ENCODE measurements at regions not wholly inside any gene's neighbourhood (a gene's known extent, or its start where the extent isn't known, plus 50 kb on each side); places are given as distances from the start of the nearest gene placed in this dataset.

DNA sequence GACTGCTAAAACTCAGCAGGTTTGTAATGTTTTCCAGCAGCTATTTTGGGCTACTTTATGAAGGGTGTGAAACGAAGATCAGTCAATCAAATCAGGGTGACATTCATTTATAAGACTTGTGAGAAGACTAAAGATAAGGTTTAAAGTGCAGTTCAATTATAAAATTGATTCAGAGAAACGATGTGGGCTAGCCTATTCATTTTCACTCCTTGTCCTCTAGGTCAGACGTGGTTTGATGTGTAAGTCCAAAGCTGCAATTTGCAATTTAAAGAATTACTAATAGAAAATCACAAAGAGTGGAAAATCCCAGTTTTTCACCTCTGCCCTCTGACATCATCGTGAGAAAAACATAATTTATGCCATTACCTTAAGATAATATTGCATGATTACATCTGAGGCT, 243.5 kb upstream of the NOVA1 start:
- Histone ChIP-seq H3K36me3 (ENCODE audit: low read length) (no peaks in the 10 kb centered on the region), H3K9me2 (replicated peaks; ENCODE audit: insufficient read depth, low read length) (no peaks in the 10 kb centered on the region), H3K9ac (ENCODE audit: low read length) (no peak overlapping the region), H3K9me3 (ENCODE audit: insufficient read depth, low read length) (peaks cover 5% of the 10 kb centered on the region; the same call in 1 of the 2 replicates), H3K4me2 (ENCODE audit: low read depth, low read length, poor library complexity, severe bottlenecking) (no peak overlapping the region), H3K79me2 (ENCODE audit: insufficient read depth, low read length) (no peaks in the 10 kb centered on the region), H3K4me3 (ENCODE audit: insufficient read depth, low read length, poor library complexity, severe bottlenecking) (no peak overlapping the region), H3K27me3 (ENCODE audit: low read length) (no peaks in the 10 kb centered on the region), H3F3A (ENCODE audit: insufficient read depth) (no peaks in the 10 kb centered on the region), H2AFZ (ENCODE audit: low read depth, low read length, severe bottlenecking) (no peak overlapping the region), H4K20me1 (ENCODE audit: low read depth, low read length) (no peaks in the 10 kb centered on the region), H3K27ac (ENCODE audit: low read depth, low read length) (no peak overlapping the region)
- TF ChIP-seq EZH2phosphoT487 (conservative IDR thresholded peaks at IDR 0.05; ENCODE audit: low read length), result no peak
- TF ChIP-seq, protein P1, sequence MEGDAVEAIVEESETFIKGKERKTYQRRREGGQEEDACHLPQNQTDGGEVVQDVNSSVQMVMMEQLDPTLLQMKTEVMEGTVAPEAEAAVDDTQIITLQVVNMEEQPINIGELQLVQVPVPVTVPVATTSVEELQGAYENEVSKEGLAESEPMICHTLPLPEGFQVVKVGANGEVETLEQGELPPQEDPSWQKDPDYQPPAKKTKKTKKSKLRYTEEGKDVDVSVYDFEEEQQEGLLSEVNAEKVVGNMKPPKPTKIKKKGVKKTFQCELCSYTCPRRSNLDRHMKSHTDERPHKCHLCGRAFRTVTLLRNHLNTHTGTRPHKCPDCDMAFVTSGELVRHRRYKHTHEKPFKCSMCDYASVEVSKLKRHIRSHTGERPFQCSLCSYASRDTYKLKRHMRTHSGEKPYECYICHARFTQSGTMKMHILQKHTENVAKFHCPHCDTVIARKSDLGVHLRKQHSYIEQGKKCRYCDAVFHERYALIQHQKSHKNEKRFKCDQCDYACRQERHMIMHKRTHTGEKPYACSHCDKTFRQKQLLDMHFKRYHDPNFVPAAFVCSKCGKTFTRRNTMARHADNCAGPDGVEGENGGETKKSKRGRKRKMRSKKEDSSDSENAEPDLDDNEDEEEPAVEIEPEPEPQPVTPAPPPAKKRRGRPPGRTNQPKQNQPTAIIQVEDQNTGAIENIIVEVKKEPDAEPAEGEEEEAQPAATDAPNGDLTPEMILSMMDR (IDR thresholded peaks at IDR 0.05; ENCODE audit: insufficient read depth, low read length, poor library complexity, severe bottlenecking), result no peak

DNA sequence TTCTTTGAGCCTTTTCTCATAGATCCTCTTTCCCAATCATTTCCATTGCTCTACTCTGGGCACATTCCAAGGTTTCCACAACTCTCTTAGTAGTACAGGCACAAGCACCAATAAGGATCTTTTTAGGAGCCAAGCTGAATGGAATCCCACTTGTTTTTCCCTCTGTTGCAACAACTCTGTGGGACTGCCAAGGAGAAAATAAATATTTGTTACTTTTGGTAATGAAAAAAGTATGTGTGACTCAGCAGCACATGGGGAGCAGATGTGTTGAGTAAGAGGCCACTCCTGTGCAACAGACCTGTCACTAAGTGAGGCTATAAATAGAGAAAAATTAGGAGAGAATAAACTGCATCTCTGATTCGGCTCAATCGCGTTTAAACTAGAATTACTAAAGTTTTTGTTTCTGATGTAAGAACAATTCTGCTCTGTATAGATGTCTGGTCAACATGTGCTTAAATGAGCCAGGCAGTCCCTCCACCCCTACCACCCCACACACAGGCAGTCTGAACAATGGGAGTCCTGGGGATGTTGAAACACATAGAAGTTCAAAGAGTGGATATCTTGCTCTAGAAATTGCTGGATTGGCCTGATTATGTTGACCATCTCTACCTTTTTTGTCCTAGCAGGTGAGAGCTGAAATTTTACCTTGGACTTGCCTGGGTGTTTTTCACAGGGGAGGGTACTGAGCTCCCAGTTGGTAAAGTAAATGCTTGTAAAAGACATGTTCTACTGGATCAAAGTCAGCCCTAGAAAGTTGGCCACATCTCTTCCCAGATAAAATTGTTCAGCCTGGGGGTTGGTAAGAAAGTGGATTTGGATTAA, 244.3 kb upstream of the NOVA1 start:
- no peak overlapping the region for H3K4me3 ChIP-seq (ENCODE audit: insufficient read depth, low read length, poor library complexity, severe bottlenecking)
- no peak overlapping the region for H2AFZ ChIP-seq (ENCODE audit: low read depth, low read length, severe bottlenecking)
- H3K27ac ChIP-seq (ENCODE audit: low read depth, low read length), result no peak overlapping the region

DNA sequence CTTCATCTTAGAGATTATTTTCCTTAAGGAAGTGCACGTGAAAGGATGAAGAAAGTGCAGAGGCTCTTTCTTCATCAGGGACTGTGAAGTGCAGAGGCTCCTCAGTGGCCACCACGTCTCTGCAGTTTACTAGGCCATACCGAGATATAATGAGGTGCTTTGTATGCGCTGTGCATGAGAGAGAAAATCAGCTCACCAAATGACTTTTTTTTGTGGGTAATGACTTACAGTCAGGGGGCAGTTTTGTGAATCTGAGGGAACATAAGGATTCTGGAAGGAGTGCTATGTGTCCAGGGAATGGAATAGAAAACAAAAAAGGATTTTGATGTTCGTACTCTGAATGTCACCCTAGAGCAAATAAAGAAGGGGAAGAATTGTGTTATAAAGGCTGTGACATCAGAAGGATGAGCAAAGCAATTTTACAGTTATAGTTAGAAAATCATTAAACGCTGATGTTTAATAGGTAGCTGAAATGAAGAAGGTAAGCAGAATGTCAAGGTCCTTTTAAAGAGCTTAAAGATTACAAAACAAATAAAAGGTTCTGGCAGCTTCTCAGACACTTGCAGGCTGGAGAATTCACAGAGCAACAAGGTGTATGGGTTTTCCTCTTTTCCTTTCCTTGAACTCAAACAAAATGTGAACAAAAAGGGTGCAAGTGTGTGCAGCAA, 247.5 kb upstream of the NOVA1 start:
- H3K9me2 ChIP-seq (replicated peaks; ENCODE audit: insufficient read depth, low read length), result no peaks in the 10 kb centered on the region
- H3K4me2 ChIP-seq (ENCODE audit: low read depth, low read length, poor library complexity, severe bottlenecking), result no peak overlapping the region
- H3K4me3 ChIP-seq (ENCODE audit: insufficient read depth, low read length, poor library complexity, severe bottlenecking), result no peak overlapping the region
- no peaks in the 10 kb centered on the region for H3F3A ChIP-seq (ENCODE audit: insufficient read depth)
- H3K9ac ChIP-seq (ENCODE audit: low read length), result no peak overlapping the region
- no peaks in the 10 kb centered on the region for H3K79me2 ChIP-seq (ENCODE audit: insufficient read depth, low read length)
- no peaks in the 10 kb centered on the region for H3K27me3 ChIP-seq (ENCODE audit: low read length)
- H3K27ac ChIP-seq (ENCODE audit: low read depth, low read length), result no peak overlapping the region
- H3K36me3 ChIP-seq (ENCODE audit: low read length), result no peaks in the 10 kb centered on the region
- TF ChIP-seq, protein P1 (IDR thresholded peaks at IDR 0.05; ENCODE audit: insufficient read depth, low read length, poor library complexity, severe bottlenecking), result no peak
- no peak for TF ChIP-seq EZH2phosphoT487 (conservative IDR thresholded peaks at IDR 0.05; ENCODE audit: low read length)
- no peaks in the 10 kb centered on the region for H4K20me1 ChIP-seq (ENCODE audit: low read depth, low read length)
- H2AFZ ChIP-seq (ENCODE audit: low read depth, low read length, severe bottlenecking), result no peak overlapping the region
- no peaks in the 10 kb centered on the region for H3K9me3 ChIP-seq (ENCODE audit: insufficient read depth, low read length)

More for the DNA sequence above, 244.3 kb upstream of the NOVA1 start:
- Histone ChIP-seq H4K20me1 (ENCODE audit: low read depth, low read length) (no peaks in the 10 kb centered on the region), H3K9me3 (ENCODE audit: insufficient read depth, low read length) (peaks cover 5% of the 10 kb centered on the region; the same call in 1 of the 2 replicates), H3F3A (ENCODE audit: insufficient read depth) (no peaks in the 10 kb centered on the region), H3K79me2 (ENCODE audit: insufficient read depth, low read length) (no peaks in the 10 kb centered on the region), H3K9me2 (replicated peaks; ENCODE audit: insufficient read depth, low read length) (no peaks in the 10 kb centered on the region), H3K27me3 (ENCODE audit: low read length) (no peaks in the 10 kb centered on the region), H3K36me3 (ENCODE audit: low read length) (no peaks in the 10 kb centered on the region), H3K9ac (ENCODE audit: low read length) (no peak overlapping the region), H3K4me2 (ENCODE audit: low read depth, low read length, poor library complexity, severe bottlenecking) (no peak overlapping the region)
- no peak for TF ChIP-seq EZH2phosphoT487 (conservative IDR thresholded peaks at IDR 0.05; ENCODE audit: low read length)
- TF ChIP-seq, protein P1 (IDR thresholded peaks at IDR 0.05; ENCODE audit: insufficient read depth, low read length, poor library complexity, severe bottlenecking), result no peak

Data from SU-DHL-6 (cell line).